GM18517 (cell line): ENCODE measurements at regions not wholly inside any gene's neighbourhood (a gene's known extent, or its start where the extent isn't known, plus 50 kb on each side); places are given as distances from the start of the nearest gene placed in this dataset.

Experiments
- ATAC-seq: cut with Tn5 transposase; IDR thresholded peaks from one replicate; pipeline ENCODE4 v1.9.1; 2021; ENCODE audit warnings: mild to moderate bottlenecking, moderate library complexity; ENCODE audit not compliant: unreplicated experiment

DNA sequence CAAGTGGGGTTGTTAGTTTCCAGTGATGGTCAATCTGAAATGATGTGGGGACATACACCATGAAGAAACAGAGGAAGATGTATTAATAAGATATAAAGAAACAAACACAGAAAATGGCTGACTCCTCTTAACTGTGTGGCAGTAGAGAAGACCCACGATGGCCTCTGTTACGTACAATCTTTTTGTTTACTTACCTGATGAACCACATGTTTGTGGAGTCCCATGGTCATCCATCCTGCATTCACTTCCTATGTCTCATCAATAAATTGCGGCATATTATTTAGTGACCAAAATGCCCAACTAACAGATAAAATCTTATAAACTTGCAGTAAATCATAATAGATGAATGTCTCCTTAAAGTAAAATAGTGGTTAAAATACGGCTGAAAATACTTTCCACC is 740.1 kb upstream of the LINC00305 start:
- ATAC-seq, result no peak

DNA sequence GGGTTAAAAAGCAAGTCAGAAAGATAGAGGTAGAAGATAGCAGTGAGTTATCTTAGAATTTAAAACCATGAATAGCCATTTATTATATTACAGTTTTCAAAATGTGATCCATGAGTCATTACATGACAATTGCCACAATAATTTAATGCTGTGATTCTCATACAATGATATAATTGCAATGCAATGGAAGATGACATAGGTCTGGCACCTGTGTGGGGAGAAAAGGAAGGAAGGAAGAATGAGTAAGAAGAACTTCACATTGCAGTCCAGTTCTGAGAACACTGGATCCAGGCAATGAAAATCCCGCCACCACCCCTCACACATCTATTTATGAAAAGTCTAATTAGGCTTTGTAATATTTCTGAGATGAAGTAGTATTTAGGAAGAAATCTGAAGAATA is 738.1 kb upstream of the LINC00305 start:
- ATAC-seq, result no peak

DNA sequence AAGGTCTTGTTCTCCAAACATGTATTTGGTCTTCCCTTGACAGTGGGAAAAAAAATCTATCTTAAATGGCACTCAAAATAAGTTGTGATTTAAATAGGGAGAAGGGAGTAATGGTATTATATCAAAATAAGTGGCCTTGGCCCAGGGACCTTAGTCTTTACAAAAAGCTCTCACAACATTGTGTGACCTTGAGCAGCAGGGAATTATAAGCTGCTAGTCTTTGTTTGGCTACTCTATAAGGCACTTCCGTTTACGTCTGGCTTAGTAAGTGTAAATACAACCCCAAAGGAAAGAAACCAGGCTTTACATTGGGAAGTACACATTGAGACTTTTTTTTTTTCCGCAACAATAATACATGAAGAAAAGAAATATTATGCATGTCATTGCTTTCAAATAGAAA is 734.0 kb upstream of the LINC00305 start:
- ATAC-seq, result no peak

DNA sequence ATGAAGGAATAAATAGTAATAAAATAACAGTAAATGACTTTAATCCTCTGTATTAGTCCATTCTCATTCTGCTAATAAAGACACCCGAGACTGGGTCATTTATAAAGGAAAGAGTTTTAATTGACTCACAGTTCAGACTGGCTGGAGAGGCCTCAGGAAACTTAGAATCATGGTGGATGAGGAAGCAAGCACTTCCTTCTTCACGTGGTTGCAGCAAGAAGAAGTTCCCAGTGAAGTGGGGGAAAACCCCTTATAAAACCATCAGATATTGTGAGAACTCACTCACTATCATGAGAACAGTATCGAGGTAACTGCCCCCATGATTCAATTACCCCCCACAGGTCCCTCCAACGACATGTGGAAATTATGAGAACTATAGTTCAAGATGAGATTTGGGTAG is 727.9 kb upstream of the LINC00305 start:
- no peak for ATAC-seq

DNA sequence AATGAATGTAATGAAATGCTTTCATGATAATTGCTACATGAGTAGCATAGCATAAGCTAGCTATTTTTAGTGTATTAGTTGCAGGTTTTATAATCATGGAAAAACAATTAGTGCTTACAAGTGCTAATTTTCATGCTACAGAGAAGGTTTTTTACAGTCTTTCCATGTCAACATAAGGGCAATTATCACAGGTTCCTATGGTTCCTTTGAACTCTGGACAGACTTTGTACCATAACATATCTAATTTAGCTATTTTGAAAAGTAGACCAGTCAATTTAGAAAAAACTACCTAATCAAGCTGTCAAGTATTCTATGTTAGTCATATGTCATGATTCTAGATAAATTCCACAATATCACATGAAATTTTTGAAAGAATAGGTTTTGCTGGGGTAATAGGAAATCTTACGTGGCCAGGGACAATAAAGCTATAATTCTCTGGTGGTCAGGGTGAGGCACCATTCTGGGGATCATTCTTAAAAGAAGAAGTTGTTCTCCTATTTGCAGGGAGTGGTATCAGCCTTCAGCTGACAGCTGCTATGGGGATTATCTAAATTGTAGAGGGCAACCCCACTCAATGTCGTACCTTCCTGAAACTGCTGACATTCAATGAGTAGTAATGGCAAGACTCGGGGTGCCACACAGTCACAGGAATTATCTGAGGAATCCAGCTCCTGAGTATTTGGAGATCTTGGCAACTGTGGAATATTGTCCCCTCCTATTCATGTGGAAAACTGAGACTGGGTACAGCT is 724.0 kb upstream of the LINC00305 start:
- ATAC-seq, result no peak

DNA sequence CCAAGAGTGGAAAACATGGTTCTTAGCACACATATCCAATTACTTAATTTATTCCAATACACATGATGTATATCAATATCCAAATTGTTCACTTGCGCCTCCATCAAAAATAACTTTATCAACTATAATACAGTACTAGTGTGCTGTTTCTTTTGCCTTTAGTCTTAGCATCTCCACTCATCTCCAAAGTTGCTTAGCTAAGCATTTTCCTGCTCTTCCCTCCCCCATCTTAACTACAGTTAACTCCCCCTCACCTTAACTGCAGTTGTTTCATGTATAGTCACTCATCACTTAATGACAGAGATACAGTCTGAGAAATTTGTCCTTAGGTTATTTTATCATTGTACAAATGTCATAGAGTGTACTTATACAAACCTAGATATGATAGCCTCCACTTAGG is 705.2 kb upstream of the LINC00305 start:
- ATAC-seq, result no peak

DNA sequence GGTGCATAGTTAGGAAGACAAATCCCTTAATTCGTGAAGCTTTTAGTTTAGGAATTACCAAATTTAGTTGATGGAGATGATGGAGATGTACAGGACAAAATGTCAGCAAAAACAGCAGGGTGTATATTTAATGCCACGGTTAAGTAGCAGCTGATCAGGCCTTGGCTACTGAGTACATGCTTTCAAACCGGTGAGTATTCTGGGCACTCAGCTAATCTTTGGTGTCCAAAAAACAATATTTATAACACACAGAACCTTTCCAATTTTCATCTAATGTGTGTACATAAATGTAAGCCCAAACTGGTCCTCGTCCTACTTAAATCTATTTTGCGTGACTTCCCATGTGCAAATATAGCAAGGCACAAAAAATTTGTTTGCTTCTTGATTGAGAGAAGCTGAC is 703.4 kb upstream of the LINC00305 start:
- no peak for ATAC-seq

DNA sequence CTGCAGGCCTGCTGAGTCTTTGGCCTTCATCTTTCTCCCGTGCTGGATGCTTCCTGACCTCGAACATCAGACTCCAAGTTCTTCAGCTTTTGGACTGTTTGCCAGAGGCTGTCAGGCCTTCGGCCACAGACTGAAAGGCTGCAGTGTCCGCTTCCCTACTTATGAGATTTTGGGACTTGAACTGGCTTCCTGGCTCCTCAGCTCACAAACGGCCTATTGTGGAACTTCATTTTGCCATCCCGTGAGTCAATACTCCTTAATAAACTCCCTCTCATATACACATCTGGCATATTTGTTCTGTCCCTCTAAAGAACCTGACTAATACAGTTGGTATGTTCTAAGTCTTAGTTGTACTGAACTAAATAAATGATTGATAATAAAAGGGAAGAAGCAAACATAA is 702.8 kb upstream of the LINC00305 start:
- no peak for ATAC-seq

DNA sequence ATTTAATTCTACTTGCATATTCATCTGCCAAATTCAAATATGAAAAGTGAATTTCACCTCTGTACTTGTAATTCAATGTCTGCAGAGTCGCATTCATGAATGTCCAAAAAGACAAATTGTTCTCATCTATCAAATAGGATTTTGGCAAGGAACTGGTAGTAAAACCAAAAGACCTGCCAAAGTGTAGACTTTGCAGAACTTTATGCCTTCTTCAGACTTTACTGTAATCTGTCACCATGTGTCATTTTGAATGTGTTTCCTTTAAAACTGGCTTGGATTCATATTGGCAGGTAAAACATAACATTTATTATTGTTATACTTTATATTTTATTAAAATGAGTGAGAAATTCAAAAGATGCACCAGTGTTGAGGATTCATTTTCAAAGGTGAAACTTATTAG is 701.9 kb upstream of the LINC00305 start:
- no peak for ATAC-seq

DNA sequence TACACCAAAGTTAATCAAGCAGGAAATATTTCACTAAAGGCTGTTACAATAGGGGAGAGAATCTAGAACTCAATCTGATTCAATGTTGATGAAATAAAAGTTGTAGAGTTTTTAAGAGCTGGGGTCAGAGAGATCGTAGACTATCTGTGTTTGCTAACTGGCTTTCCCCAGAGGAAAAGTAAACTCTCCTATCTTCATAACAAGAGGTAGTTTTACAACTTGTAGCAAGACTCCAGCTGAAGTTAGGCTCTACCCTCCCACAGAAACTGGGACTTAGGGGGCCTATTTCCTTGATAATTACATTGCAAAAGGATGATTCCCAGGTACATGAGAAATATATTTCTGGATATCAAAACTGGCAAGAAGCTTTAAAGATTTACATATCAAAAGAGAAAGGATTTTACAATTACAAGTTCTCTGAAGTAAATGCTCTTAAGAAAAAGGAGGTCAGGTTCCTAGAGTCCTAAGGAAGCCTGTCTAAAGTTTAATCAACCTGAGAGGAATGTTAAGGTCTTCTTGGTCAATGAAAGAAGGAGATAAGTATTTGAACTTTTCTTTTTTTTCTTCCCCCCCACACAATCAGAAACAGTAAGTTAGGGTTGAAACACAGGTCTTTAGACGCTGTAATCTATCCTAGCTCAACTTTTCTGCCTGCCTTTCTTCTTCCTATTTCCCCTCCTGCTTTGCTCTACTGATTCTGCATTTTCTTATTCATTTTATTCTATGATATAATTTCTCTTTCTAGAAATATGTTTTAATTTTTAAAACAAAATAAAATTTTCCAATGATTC is 692.2 kb upstream of the LINC00305 start:
- no peak for ATAC-seq

DNA sequence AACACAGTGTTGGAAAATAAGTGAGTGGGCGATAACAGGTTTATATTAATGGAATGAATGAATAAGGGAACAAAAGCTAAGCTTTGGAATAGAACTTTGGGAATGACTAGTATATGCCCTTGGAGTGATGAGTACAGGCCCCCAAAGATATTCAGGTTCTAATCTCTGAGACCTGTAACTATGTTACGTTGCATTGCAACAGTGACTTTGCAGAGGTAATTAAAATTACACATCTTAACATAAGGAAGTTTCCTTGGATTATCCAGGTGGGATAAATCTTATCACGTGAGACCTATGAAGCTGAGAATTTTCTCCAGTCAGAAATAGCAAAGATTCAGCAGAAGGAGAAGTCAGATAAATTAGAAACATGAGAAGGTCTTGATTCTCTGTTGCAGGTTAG is 661.5 kb upstream of the LINC00305 start:
- no peak for ATAC-seq

DNA sequence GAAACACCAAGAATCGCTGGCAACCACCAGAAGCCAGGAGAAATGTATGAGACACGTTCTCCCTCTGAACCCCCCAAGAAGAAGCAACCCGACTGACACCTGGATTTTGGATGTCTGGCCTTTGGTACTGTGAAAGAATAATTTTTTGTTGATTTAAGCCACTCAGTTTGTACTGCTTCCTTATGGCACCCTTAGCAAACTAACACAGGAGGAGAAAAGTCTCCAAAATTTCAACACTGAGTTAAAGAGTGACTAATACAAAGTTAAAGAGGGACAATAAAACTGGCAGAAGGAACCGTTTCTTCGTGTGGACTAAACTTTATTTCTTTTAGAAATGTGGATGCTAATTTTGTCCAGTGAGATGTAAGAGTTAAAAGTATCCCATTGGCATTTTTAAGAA is 660.9 kb upstream of the LINC00305 start:
- ATAC-seq, result no peak

DNA sequence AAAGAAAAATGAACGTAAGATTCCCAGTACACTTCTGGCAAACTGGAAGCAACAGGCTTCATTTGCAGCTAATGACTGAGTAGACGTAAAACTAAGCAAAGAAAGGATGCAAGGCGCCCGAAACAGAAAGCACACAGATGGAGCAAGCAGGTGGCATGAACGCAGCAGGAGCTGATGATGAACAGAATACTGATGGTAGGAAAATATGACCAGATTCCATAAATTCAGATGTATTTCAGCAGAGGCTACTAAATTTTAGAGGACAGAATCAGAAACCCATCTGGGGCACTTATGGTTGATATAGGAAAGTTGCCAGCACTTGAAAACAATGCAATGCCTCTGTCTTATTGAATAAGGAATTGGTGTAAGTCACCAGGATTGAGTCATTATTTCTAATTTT is 658.7 kb upstream of the LINC00305 start:
- ATAC-seq, result no peak

DNA sequence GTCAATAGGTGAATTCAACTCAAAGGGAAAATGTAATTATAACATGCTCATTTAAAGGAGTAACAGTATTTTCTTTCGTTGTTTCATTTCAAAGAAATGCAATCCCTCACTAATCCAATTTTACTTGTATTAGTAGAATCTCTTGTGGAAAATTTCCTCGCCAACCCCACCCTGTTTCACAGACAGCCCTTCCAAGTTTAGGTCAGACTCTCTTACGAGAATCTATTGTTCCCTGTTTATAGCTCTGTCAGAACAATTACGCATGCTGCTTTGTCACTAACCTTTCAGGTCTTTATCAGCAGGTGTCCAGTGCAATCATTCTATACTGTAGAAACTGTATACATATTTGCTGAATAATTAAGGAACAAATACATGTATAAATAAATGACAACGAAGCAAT is 657.8 kb upstream of the LINC00305 start:
- no peak for ATAC-seq

DNA sequence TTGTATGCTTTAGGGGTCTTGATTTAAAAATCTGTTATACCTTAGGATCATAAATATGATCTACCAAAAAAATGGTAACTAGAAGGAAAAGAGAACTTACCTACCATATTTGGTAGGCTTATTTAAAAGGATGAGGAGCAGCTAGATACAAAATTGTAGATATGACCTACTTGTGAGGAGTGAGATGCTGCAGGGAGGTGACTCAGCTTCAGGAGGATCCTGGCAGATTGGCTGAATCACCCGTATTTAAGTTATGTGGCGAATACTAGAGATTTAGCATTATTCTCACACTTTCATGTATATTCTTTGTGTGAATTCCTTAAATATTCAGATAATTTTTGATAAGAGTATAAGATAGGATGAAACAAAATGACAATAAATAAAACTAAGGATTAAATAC is 657.3 kb upstream of the LINC00305 start:
- ATAC-seq, result no peak

DNA sequence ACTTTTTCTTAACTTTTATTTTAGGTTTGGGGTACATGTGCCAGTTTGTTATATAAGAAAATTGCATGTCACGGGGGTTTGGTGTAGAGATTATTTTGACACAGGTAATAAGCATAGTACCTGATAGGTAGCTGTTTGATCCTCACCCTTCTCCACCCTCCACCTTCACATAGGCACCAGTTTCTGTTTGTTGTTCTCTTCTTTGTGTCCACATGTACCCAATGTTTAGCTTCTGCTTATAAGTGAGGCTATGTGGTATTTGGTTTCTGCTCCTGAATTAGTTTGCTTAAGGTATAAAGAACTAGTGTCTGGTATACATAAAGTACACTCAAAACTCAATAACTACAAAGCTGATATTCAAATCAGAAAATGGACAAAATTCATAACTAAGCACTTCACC is 654.6 kb upstream of the LINC00305 start:
- ATAC-seq, result no peak

DNA sequence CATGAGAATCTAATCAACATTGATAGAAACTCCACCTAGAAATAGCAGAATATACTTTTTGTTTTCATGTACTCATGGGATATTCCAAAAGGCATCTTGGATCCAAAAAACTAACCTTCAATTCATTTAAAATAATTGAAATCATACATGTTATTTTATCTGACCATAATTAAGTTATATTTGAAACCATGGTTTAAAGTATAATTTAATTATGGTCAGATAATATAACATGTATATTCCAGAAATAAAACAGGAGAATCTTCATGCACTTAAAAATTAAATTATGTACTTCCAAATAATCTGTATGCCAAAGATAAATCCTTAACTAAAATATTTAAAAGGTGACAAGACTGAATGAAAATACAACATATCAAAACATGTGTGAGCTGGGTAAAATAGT is 651.3 kb upstream of the LINC00305 start:
- no peak for ATAC-seq

DNA sequence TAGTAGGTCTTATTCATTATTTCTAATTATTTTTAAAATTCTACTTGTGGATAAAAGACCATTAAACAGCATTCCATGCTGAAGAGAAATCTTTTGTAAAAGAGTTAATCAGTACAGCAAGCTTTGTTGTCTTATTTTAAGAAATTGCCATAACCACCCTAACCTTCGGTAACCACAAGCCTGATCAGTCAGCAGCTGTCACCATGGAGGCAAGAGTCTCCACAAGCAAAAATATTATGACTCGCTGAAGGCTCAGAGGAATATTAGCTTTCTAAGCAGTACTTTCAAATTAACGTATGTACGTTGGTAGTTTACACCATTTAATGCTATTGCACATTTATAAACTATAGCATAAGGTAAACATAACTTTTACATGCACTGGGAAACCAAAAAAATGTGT is 650.5 kb upstream of the LINC00305 start:
- no peak for ATAC-seq

DNA sequence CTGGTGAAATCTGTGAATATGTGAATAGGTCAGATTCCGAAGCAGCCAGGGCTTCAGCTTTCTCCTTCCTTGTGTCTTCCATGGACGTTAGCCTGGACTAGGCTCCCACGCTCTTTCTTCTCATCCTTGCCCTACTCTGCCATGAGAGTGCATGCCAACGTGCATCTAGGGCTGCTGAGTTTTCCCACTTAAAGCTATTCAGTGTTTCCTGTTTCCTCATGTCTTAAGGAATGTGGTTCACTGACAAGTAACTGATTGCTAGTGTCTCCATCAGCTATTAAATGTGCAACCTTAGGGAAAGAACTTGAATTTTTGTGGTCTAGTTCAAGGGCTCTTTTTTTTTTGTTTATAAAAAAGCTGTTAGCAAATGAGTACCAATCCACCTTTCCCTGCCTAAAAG is 642.3 kb upstream of the LINC00305 start:
- no peak for ATAC-seq

DNA sequence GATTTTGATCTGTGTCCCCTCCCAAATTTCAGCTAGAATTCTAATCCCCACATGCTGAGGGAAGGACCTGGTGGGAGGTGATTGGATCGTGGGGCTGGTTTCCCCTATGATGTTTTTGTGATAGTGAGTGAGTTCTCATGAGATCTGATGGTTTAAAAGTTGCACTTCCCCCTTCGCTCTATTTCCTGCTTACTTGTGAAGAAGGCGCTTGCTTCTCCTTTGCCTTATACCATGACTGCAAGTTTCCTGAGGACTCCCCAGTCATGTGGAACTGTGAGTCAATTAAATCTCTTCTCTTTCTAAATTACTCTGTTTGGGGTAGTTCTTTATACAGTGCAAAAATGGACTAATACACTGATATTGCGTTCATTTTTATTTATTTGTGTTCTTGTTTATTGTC is 636.8 kb upstream of the LINC00305 start:
- no peak for ATAC-seq

DNA sequence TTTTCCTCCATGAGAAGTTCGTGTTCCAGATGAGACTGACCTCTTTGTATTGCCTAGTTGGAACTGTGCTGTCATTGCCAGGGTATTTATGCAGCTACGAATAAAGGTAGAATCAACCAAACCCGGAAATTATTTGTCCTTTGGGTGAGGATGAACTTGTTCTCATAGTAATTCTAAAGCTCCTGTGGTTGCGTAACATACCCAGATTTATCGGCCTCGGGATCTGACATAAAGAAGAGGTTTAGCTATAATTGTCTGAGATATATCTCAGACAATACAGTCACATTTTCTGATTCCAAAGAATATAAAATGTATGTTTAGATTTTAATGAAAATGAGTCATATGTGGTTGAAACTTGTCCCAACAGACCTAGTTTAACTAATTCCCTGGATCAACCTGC is 628.7 kb upstream of the LINC00305 start:
- no peak for ATAC-seq

DNA sequence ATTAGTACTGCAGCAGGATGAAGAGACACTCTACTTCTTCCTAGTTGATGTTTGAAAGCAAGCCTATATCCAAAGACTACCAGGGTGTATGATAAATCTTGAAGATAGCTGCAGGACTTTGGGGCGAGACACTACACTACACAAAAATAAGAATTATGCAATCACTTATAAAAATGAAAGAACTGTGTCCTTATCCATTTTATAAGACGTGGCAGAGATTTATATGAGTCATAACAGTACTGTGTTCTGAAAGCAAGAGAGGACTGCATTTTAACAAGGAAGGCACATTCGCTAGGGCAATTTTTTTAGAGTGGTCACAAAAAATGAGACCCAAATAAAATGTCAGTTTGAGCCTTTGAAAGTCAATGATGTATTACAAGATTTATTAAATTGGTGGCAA is 617.0 kb upstream of the LINC00305 start:
- no peak for ATAC-seq

DNA sequence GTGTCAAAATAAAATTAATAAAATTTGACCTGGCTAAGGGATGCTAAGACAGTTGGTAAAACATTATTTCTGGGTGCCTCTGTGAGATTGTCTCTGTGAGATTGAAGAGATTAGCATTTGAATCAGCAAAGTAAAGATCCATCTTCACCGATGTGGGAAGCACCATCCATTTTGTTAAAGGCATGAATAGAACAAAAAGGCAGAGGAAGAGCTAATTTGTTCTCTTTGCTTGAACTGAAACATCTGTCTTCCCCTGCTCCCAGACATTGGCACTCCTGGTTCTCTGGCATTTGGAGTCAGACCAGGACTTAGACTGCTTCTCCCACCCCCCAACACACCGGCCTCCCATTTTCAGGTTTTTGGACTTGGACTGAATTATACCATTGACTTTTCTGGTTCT is 603.8 kb upstream of the LINC00305 start:
- no peak for ATAC-seq
